ENCODE measurements at regions not wholly inside any gene's neighbourhood (a gene's known extent, or its start where the extent isn't known, plus 50 kb on each side); places are given as distances from the start of the nearest gene placed in this dataset.

DNA sequence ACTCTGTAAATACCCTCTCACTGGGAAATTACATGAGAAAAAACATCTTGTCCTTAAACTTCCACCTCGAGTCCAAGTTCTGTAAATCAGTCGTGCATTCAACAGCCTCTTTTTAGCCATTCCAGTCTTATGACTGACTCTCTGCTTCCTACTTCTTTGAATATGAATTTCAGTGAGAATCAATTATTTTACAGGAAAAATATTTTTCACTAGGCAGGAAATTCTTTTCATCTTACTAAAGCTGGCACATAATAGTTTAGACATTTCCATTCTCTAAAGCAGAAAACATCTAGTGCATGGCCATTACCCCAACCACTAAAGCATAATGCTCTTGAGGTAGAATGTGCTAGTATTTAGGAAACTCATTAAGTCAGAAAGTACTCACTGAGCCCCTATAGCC, 565.7 kb upstream of the FAT1 start:
- Histone ChIP-seq H3K27me3 (no peaks in the 10 kb centered on the region), H3K27ac (no peak overlapping the region), H3K4me3 (no peak overlapping the region), H3K4me1 (replicated peaks in 1 of 2) (no peaks in the 10 kb centered on the region), H3K36me3 (replicated peaks in 1 of 2) (no peaks in the 10 kb centered on the region), H3K9me3 (replicated peaks in 1 of 3) (no peaks in the 10 kb centered on the region)
- intact Hi-C loops (cut with DNase I), result no loop called here
- no peak for DNase-seq
- TF ChIP-seq CTCF (IDR thresholded peaks at IDR 0.05) (no peak), POLR2A (IDR thresholded peaks at IDR 0.05) (no peak)
- WGBS, 4 donors, result 42 to 50% (median 43%) methylated on average over 2 of the region's 2 CpGs

DNA sequence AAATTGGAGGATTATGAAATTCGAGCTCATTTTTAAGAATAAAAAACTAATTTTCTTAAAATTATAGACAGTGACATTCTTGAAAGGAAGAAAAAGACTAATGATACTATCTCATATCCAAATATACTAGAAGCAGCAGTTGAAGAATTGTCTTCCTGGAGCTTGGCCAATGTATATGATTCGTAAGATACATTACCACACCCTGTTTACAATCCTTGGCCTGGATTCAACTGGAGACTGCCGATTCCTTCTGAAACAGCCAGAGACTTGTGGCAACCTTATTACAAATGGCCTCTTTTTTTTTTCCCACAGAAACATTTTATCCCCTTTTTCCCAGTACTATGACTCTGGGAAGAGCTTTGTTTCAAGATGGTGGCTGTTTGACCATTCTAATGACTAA, 571.2 kb upstream of the FAT1 start:
- H3K4me3 ChIP-seq, result no peak overlapping the region
- TF ChIP-seq CTCF (IDR thresholded peaks at IDR 0.05) (no peak), POLR2A (IDR thresholded peaks at IDR 0.05) (no peak)
- H3K27me3 ChIP-seq, result no peaks in the 10 kb centered on the region
- no peaks in the 10 kb centered on the region for H3K9me3 ChIP-seq (replicated peaks in 1 of 3)
- no peaks in the 10 kb centered on the region for H3K4me1 ChIP-seq (replicated peaks in 1 of 2)
- WGBS, 4 donors, result 52 to 58% (median 57%) methylated on average over 3 of the region's 3 CpGs
- no peaks in the 10 kb centered on the region for H3K36me3 ChIP-seq (replicated peaks in 1 of 2)
- no peak overlapping the region for H3K27ac ChIP-seq
- intact Hi-C loops (cut with DNase I), result no loop called here
- no peak for DNase-seq

DNA sequence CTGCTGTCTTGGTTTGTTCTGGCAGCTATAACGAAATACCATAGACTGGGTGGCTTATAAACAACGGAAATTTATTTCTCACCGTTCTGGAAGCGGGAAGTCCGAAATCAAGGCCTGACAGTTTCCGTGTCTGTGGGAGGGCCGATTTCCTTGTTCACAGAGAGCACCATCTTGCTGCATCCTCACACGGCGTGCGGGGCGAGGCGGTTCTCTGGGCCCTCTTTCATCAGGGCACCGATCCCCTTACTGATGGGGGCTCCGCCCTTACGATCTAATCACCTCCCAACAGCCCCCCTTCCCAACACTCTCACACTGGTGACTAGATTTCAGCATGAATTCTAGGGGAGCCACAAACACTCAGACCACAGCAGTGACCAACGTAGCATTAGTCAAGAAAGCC, 578.3 kb upstream of the FAT1 start:
- TF ChIP-seq CTCF (IDR thresholded peaks at IDR 0.05) (no peak), POLR2A (IDR thresholded peaks at IDR 0.05) (no peak)
- 85 to 94% (median 93%) methylated on average over 16 of the region's 16 CpGs for WGBS, 4 donors
- Histone ChIP-seq H3K9me3 (replicated peaks in 1 of 3) (no peaks in the 10 kb centered on the region), H3K4me1 (replicated peaks in 1 of 2) (no peaks in the 10 kb centered on the region), H3K4me3 (no peak overlapping the region), H3K27ac (no peak overlapping the region), H3K36me3 (replicated peaks in 1 of 2) (no peaks in the 10 kb centered on the region), H3K27me3 (no peaks in the 10 kb centered on the region)
- intact Hi-C loops (cut with DNase I), result no loop called here
- no peak for DNase-seq

DNA sequence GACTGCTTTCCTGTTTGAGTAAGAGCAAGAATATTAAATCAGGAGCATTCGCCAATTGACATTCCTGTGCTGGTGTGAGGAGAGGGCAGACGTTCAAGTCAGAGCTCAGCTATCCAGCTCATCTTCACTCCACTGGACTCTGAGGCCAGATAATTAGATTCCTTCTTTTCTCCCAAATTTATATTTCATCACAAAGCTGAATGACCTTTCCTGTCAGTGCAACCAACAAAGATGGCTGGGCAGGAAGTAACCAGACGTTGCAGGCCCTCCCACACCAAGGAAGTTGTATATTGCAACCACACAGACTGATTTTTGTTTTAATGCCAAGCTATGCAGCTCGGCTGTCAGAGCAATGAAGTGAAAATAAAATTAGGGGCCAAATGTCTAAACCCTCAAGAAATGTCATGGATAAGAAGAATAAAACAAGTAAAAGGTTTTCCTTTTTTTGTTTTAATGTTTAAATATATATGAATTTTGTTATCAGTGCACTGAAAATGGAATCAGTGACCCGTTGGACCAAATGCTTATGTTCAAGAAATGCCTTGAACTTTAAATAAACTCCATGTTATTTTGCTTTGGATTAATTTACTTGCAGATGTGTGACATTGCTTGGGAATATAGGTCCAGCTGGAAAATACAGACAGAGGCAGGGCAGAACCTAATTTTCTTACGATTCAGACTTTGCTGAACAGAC, 578.9 kb upstream of the FAT1 start:
- WGBS, 4 donors, result 54 to 58% (median 56%) methylated on average over 6 of the region's 6 CpGs
- no peaks in the 10 kb centered on the region for H3K27me3 ChIP-seq
- DNase-seq, result no peak
- no peak overlapping the region for H3K4me3 ChIP-seq
- H3K4me1 ChIP-seq (replicated peaks in 1 of 2), result no peaks in the 10 kb centered on the region
- no peak overlapping the region for H3K27ac ChIP-seq
- H3K36me3 ChIP-seq (replicated peaks in 1 of 2), result no peaks in the 10 kb centered on the region
- intact Hi-C loops (cut with DNase I), result no loop called here
- TF ChIP-seq POLR2A (IDR thresholded peaks at IDR 0.05) (no peak), CTCF (IDR thresholded peaks at IDR 0.05) (no peak)
- no peaks in the 10 kb centered on the region for H3K9me3 ChIP-seq (replicated peaks in 1 of 3)
